HEK293 (cell line): ENCODE measurements at regions not wholly inside any gene's neighbourhood (a gene's known extent, or its start where the extent isn't known, plus 50 kb on each side); places are given as distances from the start of the nearest gene placed in this dataset.

ENCODE experiments used
- CTCF ChIA-PET: fragments of 350-600 bp; formaldehyde crosslinking; extraction: SDS; loops from one replicate; lab custom pipeline; 2021; ENCODE audit warnings: antibody characterized with exemption; lab: Yijun Ruan, JAX
- POLR2A ChIA-PET: fragments of 300-600 bp; formaldehyde crosslinking; extraction: SDS; loops from one replicate; lab custom pipeline; 2020; ENCODE audit warnings: antibody characterized with exemption, inconsistent platforms; lab: Yijun Ruan, JAX
- H3K27ac ChIP-seq: fragments of 200-500 bp; sonication (Bioruptor generic); 2 replicates; pipeline ENCODE4 v1.5.1; 2014; ENCODE audit warnings: low read depth, low read length, control low read depth, inconsistent platforms; ENCODE audit errors: extremely low read depth
- H3K36me3 ChIP-seq, 2 experiments: fragments of 200-500 bp in 1 of 2; sonication (Bioruptor generic) in 1 of 2; 1 replicate in 1 of 2; 2 replicates in 1 of 2; pipeline ENCODE4 v1.5.1; 2014 to 2017; ENCODE audit warnings: inconsistent platforms in 2 of 2, low read length in 2 of 2; ENCODE audit not compliant: control insufficient read depth in 2 of 2, insufficient read depth in 1 of 2
- H3K4me1 ChIP-seq: fragments of 200-500 bp; sonication (Bioruptor generic); 2 replicates; pipeline ENCODE4 v1.5.1; 2014; ENCODE audit warnings: mild to moderate bottlenecking, low read length, inconsistent platforms; ENCODE audit not compliant: control insufficient read depth, insufficient read depth
- H3K4me3 ChIP-seq: 2 replicates; pipeline ENCODE4 v1.5.1; 2011; ENCODE audit warnings: low read depth, mild to moderate bottlenecking, control low read depth, low read length, moderate library complexity
- H3K9me3 ChIP-seq: fragments of 200-500 bp; sonication (Bioruptor generic); 2 replicates; pipeline ENCODE4 v1.5.1; 2014; ENCODE audit warnings: low read depth, low read length, inconsistent platforms; ENCODE audit not compliant: control insufficient read depth, insufficient read depth
- BCL6B ChIP-seq: fragments of 450-650 bp; formaldehyde crosslinking; IDR thresholded peaks from 2 replicates; pipeline ENCODE4 v1.5.1; 2017; ENCODE audit warnings: missing biosample characterization, missing genetic modification characterization
- EGR2 ChIP-seq: fragments of 450-650 bp; formaldehyde crosslinking; IDR thresholded peaks from 2 replicates; pipeline ENCODE4 v1.5.1; 2016; ENCODE audit warnings: low read depth, missing biosample characterization, missing genetic modification characterization
- HOXA7 ChIP-seq: sonication (generic); formaldehyde crosslinking; IDR thresholded peaks from 2 replicates; pipeline ENCODE4 v1.8.1; 2022; ENCODE audit warnings: missing genetic modification reagents, borderline replicate concordance
- KLF16 ChIP-seq: fragments of 450-650 bp; formaldehyde crosslinking; IDR thresholded peaks from 2 replicates; pipeline ENCODE4 v1.5.1; 2017; ENCODE audit warnings: missing biosample characterization, missing genetic modification characterization
- KLF7 ChIP-seq: fragments of 450-650 bp; formaldehyde crosslinking; IDR thresholded peaks from 2 replicates; pipeline ENCODE4 v1.5.1; 2016; ENCODE audit warnings: missing biosample characterization, missing genetic modification characterization, borderline replicate concordance
- MEIS1 ChIP-seq: sonication (generic); formaldehyde crosslinking; IDR thresholded peaks from 2 replicates; pipeline ENCODE4 v1.8.1; 2022; ENCODE audit warnings: missing genetic modification reagents, mild to moderate bottlenecking, borderline replicate concordance
- PATZ1 ChIP-seq: fragments of 450-650 bp; formaldehyde crosslinking; IDR thresholded peaks from 2 replicates; pipeline ENCODE4 v1.5.1; 2016; ENCODE audit warnings: missing biosample characterization, missing genetic modification characterization
- PRDM6 ChIP-seq: fragments of 450-650 bp; formaldehyde crosslinking; IDR thresholded peaks from 2 replicates; pipeline ENCODE4 v1.5.1; 2017; ENCODE audit warnings: missing biosample characterization, missing genetic modification characterization
- YY1 ChIP-seq: fragments of 450-650 bp; formaldehyde crosslinking; IDR thresholded peaks from 2 replicates; pipeline ENCODE4 v1.5.1; 2018; ENCODE audit warnings: missing biosample characterization, missing genetic modification characterization
- ZBTB1 ChIP-seq: fragments of 450-650 bp; formaldehyde crosslinking; IDR thresholded peaks from 2 replicates; pipeline ENCODE4 v1.5.1; 2016; ENCODE audit warnings: missing biosample characterization, missing genetic modification characterization
- ZBTB21 ChIP-seq: fragments of 450-650 bp; formaldehyde crosslinking; IDR thresholded peaks from 2 replicates; pipeline ENCODE4 v1.5.1; 2017; ENCODE audit warnings: missing biosample characterization, missing genetic modification characterization
- ZBTB44 ChIP-seq: fragments of 450-650 bp; IDR thresholded peaks from 2 replicates; pipeline ENCODE4 v1.5.1; 2018; ENCODE audit warnings: missing biosample characterization, mild to moderate bottlenecking, missing genetic modification characterization
- ZBTB6 ChIP-seq: fragments of 450-650 bp; formaldehyde crosslinking; IDR thresholded peaks from 2 replicates; pipeline ENCODE4 v1.5.1; 2017; ENCODE audit warnings: missing biosample characterization, missing genetic modification characterization
- ZFP37 ChIP-seq: fragments of 450-650 bp; formaldehyde crosslinking; IDR thresholded peaks from 2 replicates; pipeline ENCODE4 v1.5.1; 2016; ENCODE audit warnings: missing biosample characterization, missing genetic modification characterization
- ZNF10 ChIP-seq: fragments of 450-650 bp; formaldehyde crosslinking; IDR thresholded peaks from 2 replicates; pipeline ENCODE4 v1.5.1; 2017; ENCODE audit warnings: missing biosample characterization, missing genetic modification characterization
- ZNF24 ChIP-seq: fragments of 450-650 bp; formaldehyde crosslinking; IDR thresholded peaks from 2 replicates; pipeline ENCODE4 v1.5.1; 2016; ENCODE audit warnings: missing biosample characterization, missing genetic modification characterization
- ZNF37A ChIP-seq: fragments of 450-650 bp; IDR thresholded peaks from 2 replicates; pipeline ENCODE4 v1.5.1; 2018; ENCODE audit warnings: missing biosample characterization, missing genetic modification characterization
- ZNF394 ChIP-seq: fragments of 450-650 bp; formaldehyde crosslinking; IDR thresholded peaks from 2 replicates; pipeline ENCODE4 v1.5.1; 2016; ENCODE audit warnings: missing biosample characterization, missing genetic modification characterization, mild to moderate bottlenecking, moderate library complexity, borderline replicate concordance
- ZNF529 ChIP-seq: fragments of 450-650 bp; formaldehyde crosslinking; IDR thresholded peaks from 2 replicates; pipeline ENCODE4 v1.5.1; 2017; ENCODE audit warnings: missing genetic modification characterization, missing biosample characterization; ENCODE audit not compliant: insufficient replicate concordance
- ZNF558 ChIP-seq: fragments of 450-650 bp; formaldehyde crosslinking; IDR thresholded peaks from 2 replicates; pipeline ENCODE4 v1.5.1; 2016; ENCODE audit warnings: missing biosample characterization, missing genetic modification characterization
- ZNF600 ChIP-seq: fragments of 450-650 bp; formaldehyde crosslinking; IDR thresholded peaks from 2 replicates; pipeline ENCODE4 v1.5.1; 2016; ENCODE audit warnings: missing biosample characterization, missing genetic modification characterization
- ZNF610 ChIP-seq: fragments of 450-650 bp; formaldehyde crosslinking; IDR thresholded peaks from 2 replicates; pipeline ENCODE4 v1.5.1; 2016; ENCODE audit warnings: missing biosample characterization, missing genetic modification characterization, borderline replicate concordance
- ZNF624 ChIP-seq: fragments of 450-650 bp; formaldehyde crosslinking; IDR thresholded peaks from 2 replicates; pipeline ENCODE4 v1.5.1; 2017; ENCODE audit warnings: missing biosample characterization, missing genetic modification characterization
- ZNF704 ChIP-seq: fragments of 450-650 bp; formaldehyde crosslinking; IDR thresholded peaks from 2 replicates; pipeline ENCODE4 v1.5.1; 2016; ENCODE audit warnings: missing biosample characterization, missing genetic modification characterization
- ZNF768 ChIP-seq: fragments of 450-650 bp; formaldehyde crosslinking; IDR thresholded peaks from 2 replicates; pipeline ENCODE4 v1.5.1; 2018; ENCODE audit warnings: missing biosample characterization, mild to moderate bottlenecking, missing genetic modification characterization
- ZNF785 ChIP-seq: fragments of 450-650 bp; formaldehyde crosslinking; IDR thresholded peaks from 2 replicates; pipeline ENCODE4 v1.5.1; 2016; ENCODE audit warnings: missing biosample characterization, missing genetic modification characterization
- ZSCAN18 ChIP-seq: fragments of 450-650 bp; formaldehyde crosslinking; IDR thresholded peaks from 2 replicates; pipeline ENCODE4 v1.5.1; 2016; ENCODE audit warnings: missing biosample characterization, missing genetic modification characterization

GRCh38 chr6:130547723-130548122 is 181.9 kb downstream of the TMEM200A start (continued):
- TF ChIP-seq BCL6B (tag by site-specific recombination), result no peak
- TF ChIP-seq ZNF37A, result no peak
- TF ChIP-seq ZNF768 (tag by site-specific recombination), result no peak
- TF ChIP-seq ZBTB1 (tag by site-specific recombination), result no peak
- TF ChIP-seq ZFP37, result no peak
- TF ChIP-seq ZNF785 (tag by site-specific recombination), result no peak
- TF ChIP-seq EGR2 (tag by site-specific recombination), result no peak
- no peak for TF ChIP-seq MEIS1 (CRISPR knock-in tag)
- no peak for TF ChIP-seq ZNF600 (tag by site-specific recombination)
- TF ChIP-seq HOXA7, result no peak

- Histone ChIP-seq H3K4me1 (peaks cover 21% of the 10 kb centered on the region), H3K4me3 (no peak overlapping the region), H3K36me3 (no peaks in the 10 kb centered on the region), H3K27ac (peak overlapping the region; percentile 54; the same call in 1 of the 2 replicates), H3K9me3 (no peaks in the 10 kb centered on the region)
- CTCF ChIA-PET, result interaction anchor here (1.2 kb wide), 1 partner anchor 106 kb away, joined by 3 read pairs; no protein-coding TSS in a partner anchor
- POLR2A ChIA-PET, result no interaction called here
- TF ChIP-seq PRDM6 (tag by site-specific recombination), result no peak
- TF ChIP-seq ZNF24 (tag by site-specific recombination), result no peak
- TF ChIP-seq ZNF558 (tag by site-specific recombination), result 0 out of 2 replicates have a peak, but pooled peaks have one; percentile 26
- no peak for TF ChIP-seq ZFP37
- no peak for TF ChIP-seq ZBTB21 (tag by site-specific recombination)
- TF ChIP-seq ZSCAN18 (tag by site-specific recombination), result no peak
- TF ChIP-seq ZNF10 (tag by site-specific recombination), result no peak
- TF ChIP-seq ZNF704 (tag by site-specific recombination), result no peak
- peak; percentile 69 for TF ChIP-seq ZBTB6 (tag by site-specific recombination)
- TF ChIP-seq ZBTB44 (tag by site-specific recombination), result peak; percentile 32; the same call in 1 of the 2 replicates
- TF ChIP-seq ZNF529, result no peak
- TF ChIP-seq KLF16 (tag by site-specific recombination), result no peak
- TF ChIP-seq ZNF624 (tag by site-specific recombination), result no peak
- no peak for TF ChIP-seq PATZ1 (tag by site-specific recombination)
- no peak for TF ChIP-seq ZNF394 (tag by site-specific recombination)
- TF ChIP-seq KLF7, result no peak
- no peak for TF ChIP-seq HOXA7
- TF ChIP-seq YY1, result no peak
- TF ChIP-seq ZNF610 (tag by site-specific recombination), result 0 out of 2 replicates have a peak, but pooled peaks have one; percentile 34
Measured at GRCh38 chr6:130557481-130558112, 191.8 kb downstream of the TMEM200A start.
